ENCODE measurements at regions not wholly inside any gene's neighbourhood (a gene's known extent, or its start where the extent isn't known, plus 50 kb on each side); places are given as distances from the start of the nearest gene placed in this dataset.

- TF ChIP-seq CTCF (IDR thresholded peaks at IDR 0.05) = no peak
- no peak for TF ChIP-seq POLR2A (IDR thresholded peaks at IDR 0.05)
- TF ChIP-seq EP300 (IDR thresholded peaks at IDR 0.05) = no peak
Observed at GRCh38 chrX:122270809-122271494, 913.1 kb upstream of the GRIA3 start.
